ENCODE measurements at regions not wholly inside any gene's neighbourhood (a gene's known extent, or its start where the extent isn't known, plus 50 kb on each side); places are given as distances from the start of the nearest gene placed in this dataset.

DNA sequence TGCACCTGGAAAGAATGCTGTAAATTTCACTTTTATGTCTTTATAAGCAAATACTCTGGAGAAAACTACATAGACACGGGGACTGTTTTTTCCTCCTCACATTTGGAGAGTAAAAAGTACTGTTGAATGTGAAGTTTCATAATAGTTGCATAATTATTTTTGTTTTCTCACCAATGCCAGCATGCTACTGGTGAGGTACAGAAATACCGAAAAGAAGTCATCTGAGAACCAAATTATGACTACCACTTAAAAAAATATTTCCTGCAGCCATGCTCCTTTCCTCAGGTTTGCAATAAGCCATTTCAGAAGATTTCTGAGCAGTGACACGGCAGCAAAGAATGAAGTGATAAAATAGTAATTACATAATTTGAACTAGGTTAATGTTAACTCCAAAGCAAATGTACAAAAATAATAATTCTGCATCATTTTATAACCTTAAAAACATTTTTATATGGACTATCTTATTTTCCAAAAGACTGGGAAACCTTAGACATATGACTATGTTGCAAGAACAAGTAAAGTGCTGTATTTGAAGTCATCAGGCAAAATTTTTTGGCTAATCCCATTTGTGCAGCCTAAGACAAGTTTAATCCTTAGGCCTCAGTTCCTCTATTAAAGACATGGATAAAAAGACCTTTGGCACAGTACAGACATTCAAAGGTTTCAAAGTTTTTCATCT is 144.7 kb downstream of the PCSK1 start:
- ATAC-seq (peak in 1 of 4 donors; percentile 13), FAIRE-seq (no peak), DNase-seq (no peak)
- Histone ChIP-seq H3K4me3 (no peak overlapping the region), H3K36me3 (no peaks in the 10 kb centered on the region), H3K27ac (no peak overlapping the region), H3K9me3 (no peaks in the 10 kb centered on the region), H3K27me3 (no peaks in the 10 kb centered on the region), H3K4me1 (peaks cover 0 to 8% (median 0%) of the 10 kb centered on the region in 3 donors)
- WGBS, 2 donors = 86 to 90% methylated on average over 3 of the region's 3 CpGs
- TF ChIP-seq CTCF (IDR thresholded peaks at IDR 0.05) = no peak
- intact Hi-C loops (cut with DNase I) = no loop called here

DNA sequence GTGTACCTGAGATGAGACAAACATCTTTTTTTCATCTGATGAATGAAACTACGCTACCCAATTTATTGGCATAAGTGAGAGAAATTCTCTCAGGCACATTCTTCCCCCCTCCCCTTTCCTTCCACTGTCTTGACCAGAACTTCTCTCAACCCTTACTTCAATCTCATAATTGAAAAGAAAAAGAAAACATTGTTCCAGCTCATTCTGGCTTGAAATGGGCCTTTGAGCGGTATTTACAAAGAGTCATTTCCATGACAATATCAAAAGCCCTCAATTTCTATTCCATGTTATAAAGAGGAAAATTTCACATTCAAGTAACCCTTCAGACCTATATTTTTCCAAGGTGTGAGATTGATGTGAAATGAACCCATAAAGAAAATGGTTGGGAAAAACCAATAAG is 145.9 kb downstream of the PCSK1 start:
- 97% methylated on average over 2 of the region's 2 CpGs for WGBS, 2 donors
- TF ChIP-seq CTCF (IDR thresholded peaks at IDR 0.05) = no peak
- intact Hi-C loops (cut with DNase I) = no loop called here
- no peak overlapping the region for H3K27ac ChIP-seq
- DNase-seq (no peak), ATAC-seq (no peak), FAIRE-seq (no peak)
- H3K27me3 ChIP-seq = no peaks in the 10 kb centered on the region
- no peaks in the 10 kb centered on the region for H3K9me3 ChIP-seq
- H3K36me3 ChIP-seq = no peaks in the 10 kb centered on the region
- H3K4me3 ChIP-seq = no peak overlapping the region
- no peaks in the 10 kb centered on the region for H3K4me1 ChIP-seq

GRCh38 chr5:96285823-96286222 is 147.2 kb downstream of the PCSK1 start:
- no peak for ATAC-seq
- DNase-seq = no peak
- TF ChIP-seq CTCF (IDR thresholded peaks at IDR 0.05) = no peak
- no peak for FAIRE-seq
- no peaks in the 10 kb centered on the region for H3K9me3 ChIP-seq
- H3K27me3 ChIP-seq = no peaks in the 10 kb centered on the region
- no peak overlapping the region for H3K4me3 ChIP-seq
- 93 to 94% methylated on average over 1 of the region's 1 CpG for WGBS, 2 donors
- intact Hi-C loops (cut with DNase I) = no loop called here
- no peaks in the 10 kb centered on the region for H3K4me1 ChIP-seq
- H3K36me3 ChIP-seq = no peaks in the 10 kb centered on the region
- H3K27ac ChIP-seq = no peak overlapping the region

GRCh38 chr5:96284727-96285389 is 148.2 kb downstream of the PCSK1 start:
- no peak for ATAC-seq
- Histone ChIP-seq H3K36me3 (no peaks in the 10 kb centered on the region), H3K27ac (no peak overlapping the region), H3K4me3 (no peak overlapping the region), H3K27me3 (no peaks in the 10 kb centered on the region), H3K4me1 (no peaks in the 10 kb centered on the region), H3K9me3 (no peaks in the 10 kb centered on the region)
- WGBS, 2 donors = 53 to 63% methylated on average over 4 of the region's 4 CpGs
- no peak for FAIRE-seq
- intact Hi-C loops (cut with DNase I) = no loop called here
- no peak for DNase-seq
- no peak for TF ChIP-seq CTCF (IDR thresholded peaks at IDR 0.05)

DNA sequence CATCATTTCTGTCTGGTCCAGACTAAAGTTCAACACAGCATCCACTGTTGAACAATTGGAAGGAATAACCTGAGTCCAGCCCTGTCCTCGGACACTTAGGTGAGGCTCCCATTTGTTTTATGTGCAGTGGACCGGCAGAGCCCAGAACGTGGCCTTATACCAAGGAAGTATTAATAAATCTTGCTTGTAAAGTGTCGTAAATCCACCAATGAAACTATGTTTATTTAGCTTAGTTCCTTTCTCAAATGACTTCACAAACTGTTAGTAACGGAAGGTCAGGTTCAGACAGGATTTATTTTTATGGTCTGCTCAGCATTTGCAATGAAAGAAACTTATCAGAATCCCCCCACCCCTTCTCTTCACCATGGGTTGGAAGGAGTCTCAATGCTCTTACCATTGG is 149.5 kb downstream of the PCSK1 start:
- intact Hi-C loops (cut with DNase I) = no loop called here

More for the DNA sequence above, 149.5 kb downstream of the PCSK1 start:
- DNase-seq (no peak), FAIRE-seq (no peak), ATAC-seq (no peak)
- H3K36me3 ChIP-seq = no peaks in the 10 kb centered on the region
- 80 to 88% methylated on average over 5 of the region's 5 CpGs for WGBS, 2 donors
- no peaks in the 10 kb centered on the region for H3K27me3 ChIP-seq
- H3K4me3 ChIP-seq = no peak overlapping the region
- no peak for TF ChIP-seq CTCF (IDR thresholded peaks at IDR 0.05)
- H3K4me1 ChIP-seq = no peaks in the 10 kb centered on the region
- no peaks in the 10 kb centered on the region for H3K9me3 ChIP-seq
- no peak overlapping the region for H3K27ac ChIP-seq

Measured in pancreas (tissue), 10 donors.